H9 (cell line): ENCODE measurements at regions not wholly inside any gene's neighbourhood (a gene's known extent, or its start where the extent isn't known, plus 50 kb on each side); places are given as distances from the start of the nearest gene placed in this dataset.

Experiments
- DNase-seq: peaks from one replicate; pipeline ENCODE4 v3.0.0-alpha.2; 2017
- H2AFZ ChIP-seq: one replicate; pipeline ENCODE4 v1.6.1; 2013; ENCODE audit warnings: mild to moderate bottlenecking, low read length, control low read depth, moderate library complexity
- H2AK5ac ChIP-seq: 2 replicates; pipeline ENCODE4 v1.6.1; 2013; ENCODE audit warnings: low read length, control low read depth, mixed read lengths; ENCODE audit not compliant: insufficient read length
- H2BK120ac ChIP-seq: one replicate; pipeline ENCODE4 v1.6.1; 2013; ENCODE audit warnings: low read depth, mild to moderate bottlenecking, low read length, control low read depth, inconsistent platforms; ENCODE audit not compliant: poor library complexity, severe bottlenecking
- H2BK12ac ChIP-seq: 2 replicates; pipeline ENCODE4 v1.6.1; 2013; ENCODE audit warnings: low read length, control low read depth, mixed read lengths, low read depth; ENCODE audit not compliant: insufficient read length
- H2BK15ac ChIP-seq: 2 replicates; pipeline ENCODE4 v1.6.1; 2013; ENCODE audit warnings: low read depth, low read length, control low read depth
- H2BK20ac ChIP-seq: one replicate; pipeline ENCODE4 v1.6.1; 2013; ENCODE audit warnings: low read depth, mild to moderate bottlenecking, low read length, control low read depth, inconsistent platforms; ENCODE audit not compliant: poor library complexity, severe bottlenecking
- H2BK5ac ChIP-seq: 2 replicates; pipeline ENCODE4 v1.6.1; 2013; ENCODE audit warnings: low read length, control low read depth, mixed read lengths; ENCODE audit not compliant: insufficient read length
- H3K14ac ChIP-seq: 2 replicates; pipeline ENCODE4 v1.6.1; 2013; ENCODE audit warnings: low read length, control low read depth; ENCODE audit not compliant: insufficient read depth
- H3K18ac ChIP-seq: 2 replicates; pipeline ENCODE4 v1.6.1; 2013; ENCODE audit warnings: low read depth, mild to moderate bottlenecking, mixed read lengths, low read length, control low read depth; ENCODE audit not compliant: insufficient read length
- H3K23ac ChIP-seq: 2 replicates; pipeline ENCODE4 v1.6.1; 2013; ENCODE audit warnings: low read length, control low read depth, mixed read lengths, low read depth; ENCODE audit not compliant: insufficient read length
- H3K23me2 ChIP-seq: 2 replicates; pipeline ENCODE4 v1.6.1; 2013; ENCODE audit warnings: low read depth, mild to moderate bottlenecking, mixed read lengths, low read length, control low read depth; ENCODE audit not compliant: insufficient read length, poor library complexity, severe bottlenecking
- H3K27ac ChIP-seq: 2 replicates; pipeline ENCODE4 v1.5.1; 2013; ENCODE audit warnings: low read length, control low read depth, mixed read lengths, low read depth; ENCODE audit not compliant: insufficient read length
- H3K27me3 ChIP-seq: 2 replicates; pipeline ENCODE4 v1.6.1; 2013; ENCODE audit warnings: low read length, control low read depth, inconsistent platforms; ENCODE audit not compliant: insufficient read depth
- H3K4ac ChIP-seq: 2 replicates; pipeline ENCODE4 v1.6.1; 2013; ENCODE audit warnings: low read depth, mild to moderate bottlenecking, control low read depth, inconsistent platforms, low read length, moderate library complexity
- H3K4me1 ChIP-seq: 2 replicates; pipeline ENCODE4 v1.6.1; 2013; ENCODE audit warnings: low read length, control low read depth, inconsistent platforms; ENCODE audit not compliant: insufficient read depth
- H3K4me2 ChIP-seq: 2 replicates; pipeline ENCODE4 v1.6.1; 2013; ENCODE audit warnings: low read length, control low read depth, mixed read lengths; ENCODE audit not compliant: insufficient read length, insufficient read depth
- H3K56ac ChIP-seq: 2 replicates; pipeline ENCODE4 v1.6.1; 2013; ENCODE audit warnings: low read depth, mild to moderate bottlenecking, mixed read lengths, low read length, control low read depth; ENCODE audit not compliant: insufficient read length
- H3K79me1 ChIP-seq: 2 replicates; pipeline ENCODE4 v1.6.1; 2013; ENCODE audit warnings: low read depth, mild to moderate bottlenecking, moderate library complexity, low read length, control low read depth, inconsistent platforms; ENCODE audit not compliant: insufficient read depth, poor library complexity, severe bottlenecking
- H3K79me2 ChIP-seq: 2 replicates; pipeline ENCODE4 v1.6.1; 2013; ENCODE audit warnings: low read length, control low read depth, inconsistent platforms; ENCODE audit not compliant: insufficient read depth
- H3K9ac ChIP-seq: 2 replicates; pipeline ENCODE4 v1.6.1; 2013; ENCODE audit warnings: low read length, control low read depth, mixed read lengths; ENCODE audit not compliant: insufficient read length; ENCODE audit errors: extremely low read depth
- H3K9me3 ChIP-seq: one replicate; pipeline ENCODE4 v1.6.1; 2013; ENCODE audit warnings: low read depth, low read length, inconsistent platforms; ENCODE audit not compliant: control insufficient read depth
- H3T11ph ChIP-seq: one replicate; pipeline ENCODE4 v1.6.1; 2013; ENCODE audit warnings: mild to moderate bottlenecking, low read length, control low read depth, inconsistent platforms
- H4K20me1 ChIP-seq: one replicate; pipeline ENCODE4 v1.6.1; 2013; ENCODE audit not compliant: control insufficient read depth, insufficient read length, insufficient read depth
- H4K5ac ChIP-seq: 2 replicates; pipeline ENCODE4 v1.6.1; 2013; ENCODE audit warnings: low read depth, mild to moderate bottlenecking, mixed read lengths, low read length, control low read depth; ENCODE audit not compliant: insufficient read length
- H4K8ac ChIP-seq: replicated peaks from 2 replicates; pipeline ENCODE4 v1.6.1; 2013; ENCODE audit warnings: low read length, control low read depth, mixed read lengths, low read depth; ENCODE audit not compliant: insufficient read length
- H4K91ac ChIP-seq: 2 replicates; pipeline ENCODE4 v1.6.1; 2013; ENCODE audit warnings: low read depth, mild to moderate bottlenecking, moderate library complexity, mixed read lengths, low read length, control low read depth; ENCODE audit not compliant: insufficient read length
- H3K27ac Mint-ChIP-seq, 3 experiments: 2 replicates in 2 of 3; 3 replicates in 1 of 3; pipeline ENCODE4 v1.8.0; 2020 to 2021; ENCODE audit warnings: mixed read lengths in 3 of 3, mild to moderate bottlenecking in 1 of 3, moderate library complexity in 1 of 3
- H3K27me3 Mint-ChIP-seq: 2 replicates; pipeline ENCODE4 v1.8.0; 2021; ENCODE audit warnings: low read depth, mild to moderate bottlenecking, moderate library complexity, mixed read lengths
- H3K36me3 Mint-ChIP-seq, 3 experiments: 2 replicates in 2 of 3; 3 replicates in 1 of 3; pipeline ENCODE4 v1.8.0; 2020 to 2021; ENCODE audit warnings: low read depth in 3 of 3, mixed read lengths in 3 of 3; ENCODE audit not compliant: insufficient read depth in 1 of 3
- H3K4me1 Mint-ChIP-seq, 2 experiments: 2 replicates each; pipeline ENCODE4 v1.8.0; 2020; ENCODE audit warnings: mixed read lengths in 2 of 2
- H3K4me3 Mint-ChIP-seq, 2 experiments: 2 replicates in 1 of 2; 3 replicates in 1 of 2; pipeline ENCODE4 v1.8.0; 2020 to 2021; ENCODE audit warnings: mild to moderate bottlenecking in 2 of 2, mixed read lengths in 2 of 2, moderate library complexity in 1 of 2
- H3K9me3 Mint-ChIP-seq, 2 experiments: 2 replicates in 1 of 2; 3 replicates in 1 of 2; pipeline ENCODE4 v1.8.0; 2020; ENCODE audit warnings: mild to moderate bottlenecking in 2 of 2, mixed read lengths in 2 of 2, moderate library complexity in 1 of 2
- CTCF ChIP-seq: fragments of 200-600 bp; sonication (generic); conservative IDR thresholded peaks from 3 replicates; pipeline ENCODE4 v1.8.0; 2021; ENCODE audit warnings: antibody characterized with exemption, mild to moderate bottlenecking
- WGBS: extraction: QIAGEN DNeasy Blood & Tissue Kit; methylation state at CpG from one replicate; pipeline ENCODE4 v1.1.7; 2013; ENCODE audit warnings: missing lambda C conversion rate, low lambda C conversion rate, mixed read lengths; ENCODE audit not compliant: insufficient read length; ENCODE audit errors: extremely low coverage; 5-methylcytosine and 5-hydroxymethylcytosine counted together

DNA sequence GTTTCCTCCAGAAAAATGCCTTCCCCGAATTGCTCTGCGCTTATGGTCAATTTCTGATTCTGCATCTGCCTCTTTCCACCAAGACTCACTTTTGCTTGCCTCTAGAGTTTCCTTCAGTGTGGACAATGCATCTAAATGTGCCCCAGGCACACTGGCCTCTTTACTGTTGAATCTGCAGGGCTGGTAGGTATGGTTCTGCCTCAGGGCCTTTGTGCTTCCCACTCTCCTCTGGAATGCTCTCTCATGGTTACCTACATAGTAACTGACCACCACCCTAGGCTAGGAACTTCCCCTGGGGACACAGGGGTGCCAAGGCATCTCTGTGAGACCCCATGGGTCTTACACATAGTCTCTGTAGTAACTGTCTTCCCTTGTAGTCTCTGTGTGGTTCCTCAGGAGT, 1258.6 kb downstream of the CDH12 start:
- Histone ChIP-seq H3K4me1 (no peaks in the 10 kb centered on the region), H3K79me1 (no peaks in the 10 kb centered on the region), H3K4me2 (no peak overlapping the region), H4K20me1 (no peaks in the 10 kb centered on the region), H3K23me2 (no peaks in the 10 kb centered on the region), H2AK5ac (no peak overlapping the region), H4K91ac (peak overlapping the region; percentile 45), H2BK5ac (no peak overlapping the region), H2BK15ac (no peak overlapping the region), H4K8ac (no peak overlapping the region), H3K79me2 (no peaks in the 10 kb centered on the region), H3K18ac (no peak overlapping the region), H4K5ac (no peak overlapping the region), H3K56ac (no peak overlapping the region), H3K23ac (no peak overlapping the region), H3K27me3 (no peaks in the 10 kb centered on the region), H2BK12ac (no peak overlapping the region), H3T11ph (no peak overlapping the region), H2AFZ (no peak overlapping the region), H3K4ac (no peak overlapping the region), H3K27ac (no peak overlapping the region), H3K9me3 (no peaks in the 10 kb centered on the region), H3K14ac (no peak overlapping the region), H2BK120ac (no peak overlapping the region), H2BK20ac (no peak overlapping the region), H3K9ac (no peak overlapping the region)
- no peak for TF ChIP-seq CTCF
- no peak for DNase-seq
- H3K9me3 Mint-ChIP-seq = peaks cover 8 to 9% of the 10 kb centered on the region in 2 experiments
- WGBS = no CpG with 5 or more reads among the region's 2 CpGs
- H3K4me3 Mint-ChIP-seq = no peak overlapping the region
- peaks cover 11 to 16% of the 10 kb centered on the region in 2 experiments for H3K4me1 Mint-ChIP-seq
- peaks cover 6 to 10% (median 7%) of the 10 kb centered on the region in 3 experiments; a peak in 6 of 7 replicates for H3K36me3 Mint-ChIP-seq
- no peaks in the 10 kb centered on the region for H3K27me3 Mint-ChIP-seq
- no peak overlapping the region for H3K27ac Mint-ChIP-seq
